Karpas-422 (cell line): ENCODE measurements at regions not wholly inside any gene's neighbourhood (a gene's known extent, or its start where the extent isn't known, plus 50 kb on each side); places are given as distances from the start of the nearest gene placed in this dataset.

Experiments
- DNase-seq: peaks from one replicate; pipeline ENCODE4 v3.0.0-alpha.2; 2015
- H2AFZ ChIP-seq: fragments of 200-600 bp; sonication (generic); 2 replicates; pipeline ENCODE4 v1.6.1; 2014; ENCODE audit warnings: antibody characterized with exemption, low read length, mixed read lengths
- H3K27ac ChIP-seq: fragments of 200-600 bp; sonication (generic); 2 replicates; pipeline ENCODE4 v1.5.1; 2014; ENCODE audit warnings: mild to moderate bottlenecking, low read length, moderate library complexity
- H3K27me3 ChIP-seq: fragments of 200-600 bp; sonication (generic); 2 replicates; pipeline ENCODE4 v1.6.1; 2014; ENCODE audit warnings: low read length, mixed read lengths
- H3K36me3 ChIP-seq: fragments of 200-600 bp; sonication (generic); 2 replicates; pipeline ENCODE4 v1.6.1; 2014; ENCODE audit warnings: low read length, mixed read lengths; ENCODE audit not compliant: insufficient read depth
- H3K4me1 ChIP-seq: fragments of 200-600 bp; sonication (generic); 2 replicates; pipeline ENCODE4 v1.6.1; 2014; ENCODE audit warnings: mild to moderate bottlenecking, low read length, mixed read lengths
- H3K4me2 ChIP-seq: fragments of 200-600 bp; sonication (generic); 2 replicates; pipeline ENCODE4 v1.6.1; 2014; ENCODE audit warnings: low read length, low read depth, mild to moderate bottlenecking; ENCODE audit not compliant: poor library complexity, severe bottlenecking
- H3K4me3 ChIP-seq: fragments of 200-600 bp; sonication (generic); 2 replicates; pipeline ENCODE4 v1.5.1; 2014; ENCODE audit warnings: mild to moderate bottlenecking, antibody characterized with exemption, low read length, mixed read lengths
- H3K79me2 ChIP-seq: fragments of 200-600 bp; sonication (generic); 2 replicates; pipeline ENCODE4 v1.6.1; 2014; ENCODE audit warnings: mild to moderate bottlenecking, low read length, mixed read lengths
- H3K9ac ChIP-seq: fragments of 200-600 bp; sonication (generic); 2 replicates; pipeline ENCODE4 v1.6.0; 2014; ENCODE audit warnings: low read length
- H3K9me2 ChIP-seq: fragments of 200-600 bp; sonication (generic), shearing (Covaris generic); replicated peaks from 2 replicates; pipeline ENCODE4 v1.6.0; 2014; ENCODE audit warnings: mild to moderate bottlenecking, low read length, moderate library complexity; ENCODE audit not compliant: insufficient read depth
- H3K9me3 ChIP-seq: fragments of 300-700, 200-600 bp; sonication (generic); 2 replicates; pipeline ENCODE4 v1.6.1; 2014; ENCODE audit warnings: low read length, mixed read lengths
- H4K20me1 ChIP-seq: fragments of 200-600 bp; sonication (generic); 2 replicates; pipeline ENCODE4 v1.6.1; 2014; ENCODE audit warnings: mild to moderate bottlenecking, antibody characterized with exemption, low read length, low read depth; ENCODE audit not compliant: insufficient read depth

DNA sequence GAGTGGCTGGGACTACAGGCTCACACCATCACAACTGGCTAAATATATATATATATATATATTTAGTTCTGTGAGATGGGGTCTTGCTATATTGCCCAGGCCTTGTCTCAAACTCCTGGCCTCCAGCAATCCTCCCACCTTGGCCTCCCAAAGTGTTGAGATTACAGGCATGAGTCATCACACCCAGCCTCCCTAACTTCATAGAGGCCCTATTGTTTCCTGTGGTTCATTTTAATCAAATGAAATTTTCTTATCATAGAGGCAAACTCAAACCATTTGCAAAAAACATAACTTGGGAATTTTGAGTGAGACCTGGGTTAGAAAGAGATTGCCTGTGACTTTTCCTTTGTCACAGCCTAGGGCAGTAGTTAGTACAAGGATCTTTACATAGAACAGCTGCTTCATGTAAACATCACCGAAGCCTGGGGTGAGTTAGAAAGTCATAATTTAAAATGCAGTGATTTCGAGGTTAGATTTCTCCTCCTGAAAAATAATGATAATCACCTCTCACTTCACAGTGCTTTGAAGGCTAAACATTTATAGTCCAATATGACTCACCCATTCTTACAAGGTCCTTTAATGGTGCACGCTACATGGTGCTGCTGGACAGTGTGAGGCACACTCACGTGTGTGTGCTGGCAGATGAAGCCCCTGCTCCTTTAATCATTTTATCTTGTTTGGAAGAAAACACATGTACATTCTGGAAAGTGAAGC lies 188.9 kb downstream of the RHOU start:
- H3K4me2 ChIP-seq = no peak overlapping the region
- no peak for DNase-seq
- H3K36me3 ChIP-seq = no peaks in the 10 kb centered on the region
- no peaks in the 10 kb centered on the region for H4K20me1 ChIP-seq
- H3K27me3 ChIP-seq = no peaks in the 10 kb centered on the region
- H3K4me3 ChIP-seq = no peak overlapping the region
- no peak overlapping the region for H3K27ac ChIP-seq
- H2AFZ ChIP-seq = no peak overlapping the region
- no peaks in the 10 kb centered on the region for H3K9me3 ChIP-seq
- no peak overlapping the region for H3K9ac ChIP-seq
- H3K4me1 ChIP-seq = no peaks in the 10 kb centered on the region
- H3K79me2 ChIP-seq = no peaks in the 10 kb centered on the region
- H3K9me2 ChIP-seq = no peaks in the 10 kb centered on the region

DNA sequence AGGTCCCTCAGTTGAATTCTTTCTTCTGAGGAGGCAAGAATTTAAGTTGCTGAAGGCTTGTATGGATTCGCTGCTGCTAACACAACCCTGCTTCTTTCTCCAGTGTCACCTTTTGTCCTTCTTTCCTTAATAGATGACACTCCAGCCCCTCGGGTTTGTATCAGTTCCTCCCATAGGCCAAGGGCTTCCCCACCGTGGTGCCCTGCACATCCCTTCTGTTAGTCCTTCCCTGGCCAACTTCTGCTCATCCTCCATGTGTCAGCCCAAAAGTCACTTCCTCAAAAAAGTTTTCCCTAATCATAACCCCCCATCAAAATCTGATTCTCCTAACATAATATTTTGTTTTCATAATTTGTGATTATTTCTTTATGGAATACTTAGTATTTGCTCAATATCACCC lies 190.4 kb downstream of the RHOU start:
- Histone ChIP-seq H2AFZ (no peak overlapping the region), H3K9ac (no peak overlapping the region), H3K4me2 (no peak overlapping the region), H3K4me1 (no peaks in the 10 kb centered on the region), H3K9me3 (no peaks in the 10 kb centered on the region), H4K20me1 (no peaks in the 10 kb centered on the region), H3K4me3 (no peak overlapping the region), H3K9me2 (no peaks in the 10 kb centered on the region), H3K27ac (no peak overlapping the region), H3K36me3 (no peaks in the 10 kb centered on the region), H3K79me2 (no peaks in the 10 kb centered on the region), H3K27me3 (no peaks in the 10 kb centered on the region)
- DNase-seq = no peak

DNA sequence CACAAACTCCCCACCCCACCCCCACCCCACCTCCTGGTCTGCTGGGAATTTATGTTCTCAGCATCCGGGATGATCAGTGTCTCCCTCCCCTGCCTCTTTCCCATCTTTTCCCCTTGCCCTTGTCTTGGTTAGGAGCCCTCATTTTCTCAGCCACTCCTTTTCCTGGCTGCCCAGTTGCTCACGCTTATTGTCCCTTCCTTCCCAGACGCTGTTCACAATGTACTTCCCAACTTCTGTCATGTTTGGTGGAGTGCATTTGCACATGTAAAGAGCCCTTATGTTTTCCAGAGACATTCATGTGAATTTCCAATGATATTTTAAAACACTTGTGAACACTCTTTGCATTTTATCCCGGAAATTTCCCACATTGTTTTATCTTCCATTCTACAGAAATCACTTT lies 192.1 kb downstream of the RHOU start:
- H3K4me3 ChIP-seq = no peak overlapping the region
- no peak overlapping the region for H3K9ac ChIP-seq
- no peak overlapping the region for H2AFZ ChIP-seq
- no peak overlapping the region for H3K27ac ChIP-seq
- no peaks in the 10 kb centered on the region for H3K9me2 ChIP-seq
- no peak for DNase-seq
- H3K36me3 ChIP-seq = no peaks in the 10 kb centered on the region
- no peaks in the 10 kb centered on the region for H3K79me2 ChIP-seq
- H3K4me1 ChIP-seq = no peaks in the 10 kb centered on the region
- H3K27me3 ChIP-seq = no peaks in the 10 kb centered on the region
- H3K4me2 ChIP-seq = no peak overlapping the region
- H4K20me1 ChIP-seq = no peaks in the 10 kb centered on the region
- H3K9me3 ChIP-seq = no peaks in the 10 kb centered on the region

DNA sequence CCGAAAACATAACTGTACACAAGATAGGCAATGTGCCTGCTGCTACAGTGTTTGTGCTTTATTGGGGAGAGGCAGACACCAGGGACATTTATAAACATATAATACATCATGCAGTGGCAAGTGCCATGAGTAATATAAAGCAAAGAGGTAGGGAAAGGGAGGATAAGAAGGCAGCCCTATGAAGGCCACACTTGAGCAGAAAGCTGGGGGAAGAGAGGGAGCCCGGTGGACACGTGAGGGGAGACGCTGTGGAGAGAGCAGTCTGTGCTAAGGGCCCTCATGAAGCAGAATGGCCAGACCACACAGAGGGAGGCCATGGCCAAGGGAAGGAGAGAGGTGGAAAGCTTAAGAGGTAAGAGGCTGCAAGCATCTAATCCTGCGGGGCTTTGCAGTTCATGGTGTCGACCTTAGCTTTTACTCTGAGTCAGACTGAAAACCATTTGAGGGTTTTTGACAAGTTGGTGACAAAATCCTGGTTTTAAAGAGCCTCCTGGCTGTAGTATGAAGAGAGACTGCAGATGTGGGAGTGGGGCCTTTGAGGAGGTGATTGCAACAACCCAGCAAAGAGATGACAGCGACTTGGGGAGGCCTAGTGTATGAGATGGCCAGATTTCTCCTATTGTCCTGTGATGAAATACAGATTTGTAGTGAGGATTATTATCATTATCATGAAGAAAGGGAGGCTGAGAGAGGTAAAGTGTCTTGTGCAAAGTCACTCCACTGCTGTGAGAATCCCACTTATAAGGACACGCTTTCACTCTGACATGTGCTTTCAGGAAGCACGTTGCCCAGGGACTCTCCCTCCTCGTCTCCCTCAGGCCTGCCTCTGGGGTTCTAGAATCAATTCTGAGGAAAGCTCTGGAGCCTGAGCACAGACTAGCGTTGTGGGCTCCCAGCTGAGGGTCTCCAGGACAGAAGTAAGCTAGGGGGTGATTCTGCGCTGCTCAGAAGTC lies 192.9 kb downstream of the RHOU start:
- DNase-seq = no peak
- no peak overlapping the region for H3K4me2 ChIP-seq
- H3K9me2 ChIP-seq = no peaks in the 10 kb centered on the region
- H4K20me1 ChIP-seq = no peaks in the 10 kb centered on the region
- no peak overlapping the region for H3K4me3 ChIP-seq
- H3K27me3 ChIP-seq = no peaks in the 10 kb centered on the region
- H3K36me3 ChIP-seq = no peaks in the 10 kb centered on the region
- H2AFZ ChIP-seq = no peak overlapping the region
- H3K9ac ChIP-seq = no peak overlapping the region
- no peaks in the 10 kb centered on the region for H3K79me2 ChIP-seq
- no peak overlapping the region for H3K27ac ChIP-seq
- no peaks in the 10 kb centered on the region for H3K9me3 ChIP-seq
- H3K4me1 ChIP-seq = no peaks in the 10 kb centered on the region

DNA sequence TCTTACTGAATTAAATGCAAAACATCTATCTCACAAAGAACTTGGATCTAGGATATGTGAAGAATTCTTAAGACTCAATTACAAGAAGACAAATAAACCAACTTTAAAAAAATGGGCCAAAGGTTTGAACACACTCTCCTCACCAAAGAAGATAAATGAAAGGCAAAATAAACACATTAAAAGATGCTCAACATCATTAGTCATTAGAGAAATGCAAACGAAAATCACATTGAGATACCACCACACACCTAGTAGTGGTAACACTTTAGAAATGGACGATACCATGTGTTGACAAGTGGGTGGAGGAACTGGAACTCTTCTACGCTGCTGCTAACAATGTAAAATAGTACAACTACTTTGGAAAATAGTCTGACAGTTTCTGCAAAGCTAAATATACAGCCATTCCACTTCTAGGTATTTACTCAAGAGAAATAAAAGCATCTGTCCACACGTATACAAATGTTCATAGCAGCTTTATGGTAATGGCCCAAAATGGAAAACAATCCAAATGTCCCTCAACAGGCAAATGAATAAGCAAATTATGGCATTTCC lies 194.3 kb downstream of the RHOU start:
- no peak overlapping the region for H3K27ac ChIP-seq
- no peak for DNase-seq
- H3K9me2 ChIP-seq = no peaks in the 10 kb centered on the region
- H3K36me3 ChIP-seq = no peaks in the 10 kb centered on the region
- no peak overlapping the region for H2AFZ ChIP-seq
- no peaks in the 10 kb centered on the region for H3K9me3 ChIP-seq
- H3K9ac ChIP-seq = no peak overlapping the region
- H3K4me2 ChIP-seq = no peak overlapping the region
- no peaks in the 10 kb centered on the region for H3K27me3 ChIP-seq
- no peaks in the 10 kb centered on the region for H3K79me2 ChIP-seq
- no peaks in the 10 kb centered on the region for H3K4me1 ChIP-seq
- no peaks in the 10 kb centered on the region for H4K20me1 ChIP-seq
- H3K4me3 ChIP-seq = no peak overlapping the region

DNA sequence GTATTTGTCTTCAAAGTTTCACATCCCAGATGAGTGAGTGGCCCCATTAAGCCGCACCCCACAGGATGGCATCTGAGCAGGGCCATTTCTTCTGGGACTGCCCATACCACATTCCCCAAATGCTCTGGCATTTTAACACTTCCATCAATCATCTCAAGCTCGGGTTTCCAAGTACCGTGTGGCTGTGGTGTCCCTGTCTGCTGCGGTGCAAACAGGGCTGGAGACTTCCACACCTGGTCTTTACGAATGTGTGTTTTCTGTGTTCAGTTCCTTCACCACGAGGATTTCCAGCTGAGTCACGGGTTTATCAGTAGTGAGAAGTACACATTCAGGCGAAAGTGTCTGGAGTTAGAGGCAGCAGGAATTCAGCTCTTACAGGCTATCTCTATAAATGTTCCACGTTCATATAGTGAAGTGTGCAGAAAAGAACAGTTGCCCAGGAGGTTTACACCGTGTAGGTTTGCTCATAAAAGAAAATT lies 195.2 kb downstream of the RHOU start:
- H3K4me2 ChIP-seq = no peak overlapping the region
- H3K27ac ChIP-seq = no peak overlapping the region
- H3K36me3 ChIP-seq = no peaks in the 10 kb centered on the region
- H3K79me2 ChIP-seq = no peaks in the 10 kb centered on the region
- no peak overlapping the region for H2AFZ ChIP-seq
- DNase-seq = no peak
- no peaks in the 10 kb centered on the region for H3K9me3 ChIP-seq
- no peak overlapping the region for H3K9ac ChIP-seq
- H3K4me1 ChIP-seq = no peaks in the 10 kb centered on the region
- no peaks in the 10 kb centered on the region for H3K9me2 ChIP-seq
- no peaks in the 10 kb centered on the region for H3K27me3 ChIP-seq
- no peaks in the 10 kb centered on the region for H4K20me1 ChIP-seq
- H3K4me3 ChIP-seq = no peak overlapping the region

DNA sequence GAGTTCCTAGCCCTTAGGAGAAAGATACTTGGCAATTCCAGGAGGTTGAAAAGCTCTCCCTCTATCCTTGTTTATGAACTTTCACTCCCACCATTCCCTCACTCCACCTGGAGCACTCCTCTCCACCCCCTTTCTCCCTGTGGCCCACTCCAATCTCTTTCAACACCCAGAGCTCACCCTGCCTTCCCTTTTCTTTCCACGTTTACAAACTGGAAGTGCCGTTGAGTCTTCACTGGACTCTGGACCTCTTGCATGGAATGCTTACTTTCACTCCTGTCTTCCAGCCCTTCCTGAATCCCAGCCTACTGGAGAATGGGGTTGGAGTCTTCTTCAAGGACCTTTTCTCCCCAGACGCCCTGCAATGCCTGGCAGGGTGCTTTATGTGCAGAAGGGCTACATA lies 198.5 kb downstream of the RHOU start:
- Histone ChIP-seq H3K9me2 (no peaks in the 10 kb centered on the region), H2AFZ (no peak overlapping the region), H3K27ac (no peak overlapping the region), H3K27me3 (no peaks in the 10 kb centered on the region), H3K79me2 (no peaks in the 10 kb centered on the region), H3K4me1 (no peaks in the 10 kb centered on the region), H3K9me3 (no peaks in the 10 kb centered on the region), H4K20me1 (no peaks in the 10 kb centered on the region), H3K9ac (no peak overlapping the region), H3K4me3 (no peak overlapping the region), H3K36me3 (no peaks in the 10 kb centered on the region), H3K4me2 (no peak overlapping the region)
- no peak for DNase-seq

DNA sequence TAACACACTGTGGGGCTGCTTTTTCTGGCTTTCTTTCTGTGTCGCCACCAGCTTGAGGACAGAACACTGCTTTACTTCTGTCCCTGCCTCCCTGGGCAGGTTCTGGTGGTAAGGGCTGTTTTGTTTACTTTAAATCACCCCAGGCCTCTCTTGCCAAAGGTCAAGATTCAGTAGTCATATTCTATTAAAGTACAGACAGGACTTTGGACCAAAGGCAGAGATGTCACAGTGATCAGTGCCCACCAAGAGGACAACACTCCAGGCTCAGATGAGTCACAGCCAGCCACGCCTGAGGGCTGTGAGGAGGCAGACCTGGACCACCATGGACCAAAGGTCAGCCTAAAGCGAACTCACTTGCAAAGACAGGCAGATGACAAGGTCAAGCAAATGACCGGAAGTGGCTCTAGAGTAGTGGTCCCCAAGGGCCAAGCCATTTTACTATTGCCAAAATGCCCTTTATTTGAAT lies 200.0 kb downstream of the RHOU start:
- Histone ChIP-seq H3K79me2 (no peaks in the 10 kb centered on the region), H3K4me2 (no peak overlapping the region), H4K20me1 (no peaks in the 10 kb centered on the region), H2AFZ (no peak overlapping the region), H3K27me3 (no peaks in the 10 kb centered on the region), H3K4me1 (no peaks in the 10 kb centered on the region), H3K9me2 (no peaks in the 10 kb centered on the region), H3K9ac (no peak overlapping the region), H3K4me3 (no peak overlapping the region), H3K36me3 (no peaks in the 10 kb centered on the region), H3K27ac (no peak overlapping the region), H3K9me3 (no peaks in the 10 kb centered on the region)
- DNase-seq = no peak
